Prostate gland (tissue), 2 donors: ENCODE measurements at regions not wholly inside any gene's neighbourhood (a gene's known extent, or its start where the extent isn't known, plus 50 kb on each side); places are given as distances from the start of the nearest gene placed in this dataset.

ENCODE experiments used
- DNase-seq: peaks from one replicate; pipeline ENCODE4 v3.0.0-alpha.2; 2019; ENCODE audit warnings: low spot score
- H3K27ac ChIP-seq, 2 donors: fragments of 200-600 bp; sonication (generic); 2 replicates each; pipeline ENCODE4 v1.5.1; 2017 to 2019
- H3K27me3 ChIP-seq: fragments of 200-600 bp; sonication (generic); replicated peaks from 2 replicates; pipeline ENCODE4 v1.5.1; 2019; ENCODE audit not compliant: insufficient read depth
- H3K36me3 ChIP-seq, 2 donors: fragments of 200-600 bp; sonication (generic); 1 replicate in 1 of 2; 2 replicates in 1 of 2; pipeline versions ENCODE4 v1.5.1 to v1.8.1; 2017 to 2019
- H3K4me1 ChIP-seq: fragments of 200-600 bp; sonication (generic); replicated peaks from 2 replicates; pipeline ENCODE4 v1.5.1; 2019
- H3K4me3 ChIP-seq, 2 donors: fragments of 200-600 bp; sonication (generic); 2 replicates each; pipeline ENCODE4 v1.5.1; 2017 to 2019
- H3K9me3 ChIP-seq: fragments of 200-600 bp; sonication (generic); 2 replicates; pipeline ENCODE4 v1.5.1; 2017
- POLR2A ChIP-seq: fragments of 450-650 bp; IDR thresholded peaks from one replicate; pipeline ENCODE4 v1.6.1; 2016; ENCODE audit warnings: antibody characterized with exemption, mild to moderate bottlenecking
- POLR2AphosphoS5 ChIP-seq: sonication (generic); formaldehyde crosslinking; IDR thresholded peaks from one replicate; pipeline ENCODE4 v1.6.1; 2017; ENCODE audit warnings: antibody characterized with exemption
- WGBS: methylation state at CpG from one replicate; pipeline ENCODE4 v1.1.5; 2018; 5-methylcytosine and 5-hydroxymethylcytosine counted together
- intact Hi-C: fragments of 100-400 bp; cut with DNase I; formaldehyde crosslinking; loops from one replicate; pipeline ENCODE4 v1.14.2; 2022
- TF ChIP-seq, protein P1 (sequence below), 4 experiments: fragments of 200-600 bp in 2 of 4; fragments of 450-650 bp in 2 of 4; sonication (generic) in 2 of 4; IDR thresholded peaks; 1 replicate in 3 of 4; 2 replicates in 1 of 4; pipeline ENCODE4 v1.5.1; 2016 to 2019; ENCODE audit warnings: antibody characterized with exemption in 4 of 4, mild to moderate bottlenecking in 2 of 4, moderate library complexity in 2 of 4

DNA sequence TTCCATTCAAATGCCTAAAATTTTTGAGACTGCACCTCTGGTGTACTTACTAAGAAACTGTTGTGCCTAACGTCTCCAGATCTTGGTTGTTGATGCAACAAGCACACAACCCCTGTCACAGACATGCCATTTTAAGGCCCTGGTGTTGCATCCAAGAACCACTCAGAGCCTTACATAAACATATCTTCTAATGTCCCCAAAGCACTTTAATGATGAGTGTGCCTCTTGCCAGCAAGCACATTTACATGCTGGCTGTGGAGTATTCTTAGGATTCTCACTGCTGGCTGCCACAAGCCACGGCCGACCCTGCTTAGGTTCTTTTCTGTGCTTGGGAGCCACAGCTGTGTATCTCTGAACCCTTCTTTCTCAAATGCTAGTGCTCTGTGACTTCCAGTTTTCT lies 201.4 kb downstream of the ADAMTS15 start:
- whole genome bisulfite sequencing, result 54% methylated on average over 3 of the region's 3 CpGs
- Histone ChIP-seq H3K9me3 (no peaks in the 10 kb centered on the region), H3K36me3 (no peaks in the 10 kb centered on the region), H3K27ac (peak overlapping the region in 1 of 2 donors; percentile 11), H3K4me3 (no peak overlapping the region), H3K27me3 (no peaks in the 10 kb centered on the region), H3K4me1 (peaks cover 12% of the 10 kb centered on the region)
- intact Hi-C loops, result loop anchor here (5.0 kb wide), 1 partner anchor 178 kb away; no protein-coding TSS in a partner anchor
- TF ChIP-seq POLR2A (no peak), POLR2AphosphoS5 (no peak)
- TF ChIP-seq, protein P1, sequence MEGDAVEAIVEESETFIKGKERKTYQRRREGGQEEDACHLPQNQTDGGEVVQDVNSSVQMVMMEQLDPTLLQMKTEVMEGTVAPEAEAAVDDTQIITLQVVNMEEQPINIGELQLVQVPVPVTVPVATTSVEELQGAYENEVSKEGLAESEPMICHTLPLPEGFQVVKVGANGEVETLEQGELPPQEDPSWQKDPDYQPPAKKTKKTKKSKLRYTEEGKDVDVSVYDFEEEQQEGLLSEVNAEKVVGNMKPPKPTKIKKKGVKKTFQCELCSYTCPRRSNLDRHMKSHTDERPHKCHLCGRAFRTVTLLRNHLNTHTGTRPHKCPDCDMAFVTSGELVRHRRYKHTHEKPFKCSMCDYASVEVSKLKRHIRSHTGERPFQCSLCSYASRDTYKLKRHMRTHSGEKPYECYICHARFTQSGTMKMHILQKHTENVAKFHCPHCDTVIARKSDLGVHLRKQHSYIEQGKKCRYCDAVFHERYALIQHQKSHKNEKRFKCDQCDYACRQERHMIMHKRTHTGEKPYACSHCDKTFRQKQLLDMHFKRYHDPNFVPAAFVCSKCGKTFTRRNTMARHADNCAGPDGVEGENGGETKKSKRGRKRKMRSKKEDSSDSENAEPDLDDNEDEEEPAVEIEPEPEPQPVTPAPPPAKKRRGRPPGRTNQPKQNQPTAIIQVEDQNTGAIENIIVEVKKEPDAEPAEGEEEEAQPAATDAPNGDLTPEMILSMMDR (IDR thresholded peaks at IDR 0.05), result no peak
- DNase-seq, result no peak

DNA sequence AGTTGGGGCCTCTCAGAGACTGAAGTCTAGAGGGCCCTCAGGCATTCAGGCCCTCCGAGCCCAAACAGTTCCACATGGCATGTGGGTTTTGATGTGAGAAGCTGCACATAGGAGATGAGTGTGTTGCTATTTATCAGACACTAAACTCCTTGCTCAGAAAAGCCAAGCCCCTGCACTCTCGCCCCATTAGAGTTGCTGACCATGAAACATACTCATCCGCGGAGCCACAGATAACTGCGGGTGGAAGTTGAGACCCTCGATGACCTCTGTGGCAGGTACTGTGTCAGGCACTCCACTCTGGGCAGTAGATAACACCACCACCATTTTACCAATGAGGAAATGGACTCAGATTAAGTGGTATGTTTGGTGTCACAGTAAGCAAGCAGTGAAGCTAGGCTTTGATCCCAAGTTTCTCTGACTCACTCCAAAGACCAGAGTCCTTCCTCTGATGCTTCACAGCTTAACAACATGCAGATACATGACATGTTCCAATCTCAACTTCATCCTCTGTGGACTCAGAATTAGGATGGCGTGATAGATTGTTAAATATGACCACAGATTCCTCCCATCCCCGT lies 202.1 kb downstream of the ADAMTS15 start:
- Histone ChIP-seq H3K9me3 (no peaks in the 10 kb centered on the region), H3K36me3 (no peaks in the 10 kb centered on the region), H3K27ac (peak overlapping the region in 1 of 2 donors; percentile 11), H3K4me1 (peaks cover 14% of the 10 kb centered on the region), H3K4me3 (no peak overlapping the region), H3K27me3 (no peaks in the 10 kb centered on the region)
- intact Hi-C loops, result no loop called here
- DNase-seq, result no peak
- WGBS, result 94% methylated on average over 8 of the region's 8 CpGs
- TF ChIP-seq POLR2A, result no peak
- TF ChIP-seq POLR2AphosphoS5, result no peak
- TF ChIP-seq, protein P1 (IDR thresholded peaks at IDR 0.05), result no peak

DNA sequence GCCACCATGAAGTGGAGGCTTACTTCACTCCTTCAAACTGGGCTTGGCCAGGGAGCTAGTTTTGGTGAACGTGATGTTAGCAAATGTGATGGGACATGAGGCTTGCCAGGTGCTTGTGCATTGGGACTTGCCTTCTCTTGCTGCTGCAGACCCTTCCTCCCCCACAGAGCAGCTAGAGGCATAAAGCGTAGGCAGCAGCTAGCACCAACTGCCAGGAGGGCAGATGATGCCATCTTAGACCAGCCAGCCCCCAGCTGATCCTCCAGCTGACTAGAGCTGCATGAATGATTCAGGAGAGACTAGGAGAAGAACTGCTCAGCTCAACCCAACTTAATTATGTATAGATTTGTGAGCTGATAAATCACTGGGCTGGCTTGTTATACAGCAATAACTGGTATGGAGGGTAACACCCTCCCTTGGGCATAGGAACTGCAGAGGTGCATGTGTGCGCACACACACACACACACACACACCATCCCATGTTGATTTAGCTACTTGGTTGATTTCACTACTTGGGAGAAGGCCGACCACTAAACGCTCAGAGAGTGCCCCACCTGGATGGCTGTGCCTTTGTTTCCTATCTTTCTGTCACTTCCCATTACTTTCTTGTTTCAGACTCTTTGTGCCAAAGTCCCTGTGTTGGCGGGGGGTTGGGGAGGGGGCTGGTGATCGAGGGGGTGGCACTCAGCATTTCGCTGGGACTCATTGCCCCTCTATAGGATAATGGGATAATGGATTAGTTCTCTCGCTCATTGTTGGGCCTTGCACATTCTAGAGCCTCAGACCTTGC lies 202.8 kb downstream of the ADAMTS15 start:
- DNase-seq, result no peak
- H3K27ac ChIP-seq, result no peak overlapping the region

DNA sequence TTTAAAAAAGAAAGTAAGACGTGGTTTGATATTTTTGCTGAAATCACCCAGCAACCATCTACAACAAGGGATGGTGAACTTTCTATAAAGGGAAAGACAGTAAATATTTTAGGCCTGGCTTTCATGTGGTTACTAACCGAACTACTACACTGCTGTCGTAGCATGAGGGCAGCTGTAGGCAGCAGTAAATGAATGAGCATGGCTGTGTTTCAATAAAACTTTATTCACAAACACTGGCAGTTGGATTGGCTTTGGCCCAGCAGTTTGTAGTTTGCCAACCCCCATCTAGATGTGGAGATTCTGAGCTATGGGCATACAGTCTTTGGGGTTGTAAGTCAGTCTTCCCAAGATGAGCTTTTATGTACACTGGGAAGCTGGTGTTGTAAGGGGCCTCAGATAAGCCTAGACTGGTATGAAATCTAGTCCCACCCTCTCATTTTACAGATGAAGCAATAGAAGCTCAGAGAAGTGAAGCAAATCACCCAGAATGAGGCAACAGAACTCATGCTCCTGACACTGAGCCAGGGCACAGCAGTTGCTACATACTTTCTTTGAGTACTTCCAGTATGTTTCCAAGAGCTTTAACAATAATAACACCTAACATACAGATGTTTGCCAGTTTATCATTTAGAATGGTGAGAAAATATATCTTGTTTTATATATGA lies 204.4 kb downstream of the ADAMTS15 start:
- TF ChIP-seq POLR2A, result no peak
- TF ChIP-seq POLR2AphosphoS5, result peak; percentile 43
- TF ChIP-seq, protein P1 (IDR thresholded peaks at IDR 0.05), result no peak
- no peaks in the 10 kb centered on the region for H3K36me3 ChIP-seq
- H3K9me3 ChIP-seq, result no peaks in the 10 kb centered on the region
- peak overlapping the region; percentile 10 to 41 for H3K27ac ChIP-seq
- H3K4me1 ChIP-seq, result peaks cover 14% of the 10 kb centered on the region
- H3K4me3 ChIP-seq, result no peak overlapping the region
- no peaks in the 10 kb centered on the region for H3K27me3 ChIP-seq
- intact Hi-C loops, result no loop called here
- WGBS, result 88% methylated on average over 3 of the region's 3 CpGs
- peak; percentile 49 for DNase-seq

More for the DNA sequence above, 202.8 kb downstream of the ADAMTS15 start:
- TF ChIP-seq POLR2AphosphoS5 (no peak), POLR2A (no peak)
- TF ChIP-seq, protein P1 (IDR thresholded peaks at IDR 0.05), result no peak
- H3K27me3 ChIP-seq, result no peaks in the 10 kb centered on the region
- no peaks in the 10 kb centered on the region for H3K9me3 ChIP-seq
- intact Hi-C loops, result no loop called here
- peaks cover 14% of the 10 kb centered on the region for H3K4me1 ChIP-seq
- no peaks in the 10 kb centered on the region for H3K36me3 ChIP-seq
- 85% methylated on average over 9 of the region's 9 CpGs for WGBS
- no peak overlapping the region for H3K4me3 ChIP-seq
